Adrenal gland (tissue), 9 donors: ENCODE measurements at regions not wholly inside any gene's neighbourhood (a gene's known extent, or its start where the extent isn't known, plus 50 kb on each side); places are given as distances from the start of the nearest gene placed in this dataset.

Experiments used
- DNase-seq, 7 donors: peaks; one replicate each; pipeline ENCODE4 v3.0.0-alpha.2; 2019 to 2020
- H3K27ac ChIP-seq, 5 donors: fragments of 200-600 bp; sonication (generic) in 4 of 5; 1 replicate in 3 of 5; 2 replicates in 2 of 5; pipeline versions ENCODE4 v1.5.1 to v1.8.0; 2016 to 2020; ENCODE audit warnings: mild to moderate bottlenecking in 1 of 5
- H3K27me3 ChIP-seq: fragments of 200-600 bp; 2 replicates; pipeline ENCODE4 v1.8.0; 2021
- H3K36me3 ChIP-seq, 2 donors: fragments of 200-600 bp; replicated peaks in 1 of 2; 1 replicate in 1 of 2; 2 replicates in 1 of 2; pipeline versions ENCODE4 v1.5.1 to v1.8.0; 2018 to 2022
- H3K4me1 ChIP-seq, 2 donors: fragments of 200-600 bp; replicated peaks in 1 of 2; 1 replicate in 1 of 2; 2 replicates in 1 of 2; pipeline versions ENCODE4 v1.5.1 to v1.8.0; 2018 to 2021
- H3K4me3 ChIP-seq, 4 donors: fragments of 200-600 bp; sonication (generic) in 3 of 4; one replicate each; pipeline ENCODE4 v1.5.1; 2016 to 2018
- H3K9me3 ChIP-seq, 3 donors: fragments of 200-600 bp; sonication (generic) in 1 of 3; replicated peaks in 1 of 3; 1 replicate in 2 of 3; 2 replicates in 1 of 3; pipeline versions ENCODE4 v1.5.1 to v1.8.0; 2016 to 2021
- CTCF ChIP-seq, 6 experiments: fragments of 450-650 bp in 4 of 6; fragments of 200-600 bp in 2 of 6; sonication (generic) in 1 of 6; IDR thresholded peaks; 1 replicate in 5 of 6; 2 replicates in 1 of 6; pipeline versions ENCODE4 v1.5.1 to v1.8.0; 2016 to 2021; ENCODE audit warnings: antibody characterized with exemption in 6 of 6, mild to moderate bottlenecking in 2 of 6, moderate library complexity in 1 of 6
- POLR2A ChIP-seq, 2 donors: fragments of 450-650 bp; IDR thresholded peaks; one replicate each; pipeline ENCODE4 v1.6.1; 2017; ENCODE audit warnings: antibody characterized with exemption in 2 of 2, mild to moderate bottlenecking in 2 of 2, moderate library complexity in 1 of 2
- WGBS, 4 donors: extraction: QIAGEN DNeasy Blood & Tissue Kit in 2 of 4; methylation state at CpG; one replicate each; pipeline versions ENCODE4 v1.1.5 to v1.1.7; 2013 to 2017; 5-methylcytosine and 5-hydroxymethylcytosine counted together
- intact Hi-C, 2 donors: fragments of 100-400 bp; cut with DNase I; formaldehyde crosslinking; loops; one replicate each; pipeline versions ENCODE4 v1.14.1 to v1.15.0; 2022 to 2023
- donor health status: healthy with polysubstance abuse.
- donor health status: Bipolar disorder and iron deficiency.
- donor health status: DM: yes; HTN: yes; CAD: no.
- donor health status: DM: no; HTN: no; CAD: no.
- donor health status: DM: no; HTN: no; CAD: no.

GRCh38 chr3:853489-853888 lies 239.3 kb upstream of the CNTN6 start:
- 65 to 78% (median 73%) methylated on average over 5 of the region's 5 CpGs for WGBS, 4 donors
- Histone ChIP-seq H3K27ac (no peak overlapping the region), H3K36me3 (no peaks in the 10 kb centered on the region), H3K4me1 (no peaks in the 10 kb centered on the region), H3K4me3 (no peak overlapping the region), H3K9me3 (no peaks in the 10 kb centered on the region), H3K27me3 (no peaks in the 10 kb centered on the region)
- intact Hi-C loops: no loop called here
- DNase-seq: no peak
- TF ChIP-seq POLR2A (IDR thresholded peaks at IDR 0.05) (no peak), CTCF (IDR thresholded peaks at IDR 0.05) (no peak)

GRCh38 chr3:859135-859534 lies 233.7 kb upstream of the CNTN6 start:
- no peak for DNase-seq
- Histone ChIP-seq H3K4me1 (no peaks in the 10 kb centered on the region), H3K36me3 (no peaks in the 10 kb centered on the region), H3K27me3 (no peaks in the 10 kb centered on the region), H3K9me3 (no peaks in the 10 kb centered on the region), H3K4me3 (no peak overlapping the region), H3K27ac (no peak overlapping the region)
- intact Hi-C loops: no loop called here
- WGBS, 4 donors: 77 to 88% (median 83%) methylated on average over 8 to 9 of the region's 9 CpGs
- TF ChIP-seq POLR2A (IDR thresholded peaks at IDR 0.05) (no peak), CTCF (IDR thresholded peaks at IDR 0.05) (no peak)

GRCh38 chr3:861721-862120 lies 231.1 kb upstream of the CNTN6 start:
- no peak overlapping the region for H3K27ac ChIP-seq
- no peaks in the 10 kb centered on the region for H3K9me3 ChIP-seq
- no peaks in the 10 kb centered on the region for H3K4me1 ChIP-seq
- TF ChIP-seq CTCF (IDR thresholded peaks at IDR 0.05): no peak
- no peak for TF ChIP-seq POLR2A (IDR thresholded peaks at IDR 0.05)
- no peak for DNase-seq
- WGBS, 4 donors: 63 to 81% (median 68%) methylated on average over 2 of the region's 2 CpGs
- H3K36me3 ChIP-seq: no peaks in the 10 kb centered on the region
- intact Hi-C loops: no loop called here
- no peak overlapping the region for H3K4me3 ChIP-seq
- H3K27me3 ChIP-seq: no peaks in the 10 kb centered on the region

GRCh38 chr3:869269-869668 lies 223.6 kb upstream of the CNTN6 start:
- H3K4me1 ChIP-seq: no peaks in the 10 kb centered on the region
- 17 to 30% (median 24%) methylated on average over 1 of the region's 1 CpG for WGBS, 4 donors
- TF ChIP-seq POLR2A (IDR thresholded peaks at IDR 0.05): no peak
- no peak for TF ChIP-seq CTCF (IDR thresholded peaks at IDR 0.05)
- intact Hi-C loops: no loop called here
- no peaks in the 10 kb centered on the region for H3K27me3 ChIP-seq
- H3K27ac ChIP-seq: no peak overlapping the region
- H3K4me3 ChIP-seq: no peak overlapping the region
- no peak for DNase-seq
- H3K36me3 ChIP-seq: no peaks in the 10 kb centered on the region
- H3K9me3 ChIP-seq: no peaks in the 10 kb centered on the region
